ENCODE measurements at regions not wholly inside any gene's neighbourhood (a gene's known extent, or its start where the extent isn't known, plus 50 kb on each side); places are given as distances from the start of the nearest gene placed in this dataset.
"Not testable (repeated sequence)": the region's sequence is repeated elsewhere in the genome, so short reads cannot be mapped to it uniquely, and the experiment has no call there.

DNA sequence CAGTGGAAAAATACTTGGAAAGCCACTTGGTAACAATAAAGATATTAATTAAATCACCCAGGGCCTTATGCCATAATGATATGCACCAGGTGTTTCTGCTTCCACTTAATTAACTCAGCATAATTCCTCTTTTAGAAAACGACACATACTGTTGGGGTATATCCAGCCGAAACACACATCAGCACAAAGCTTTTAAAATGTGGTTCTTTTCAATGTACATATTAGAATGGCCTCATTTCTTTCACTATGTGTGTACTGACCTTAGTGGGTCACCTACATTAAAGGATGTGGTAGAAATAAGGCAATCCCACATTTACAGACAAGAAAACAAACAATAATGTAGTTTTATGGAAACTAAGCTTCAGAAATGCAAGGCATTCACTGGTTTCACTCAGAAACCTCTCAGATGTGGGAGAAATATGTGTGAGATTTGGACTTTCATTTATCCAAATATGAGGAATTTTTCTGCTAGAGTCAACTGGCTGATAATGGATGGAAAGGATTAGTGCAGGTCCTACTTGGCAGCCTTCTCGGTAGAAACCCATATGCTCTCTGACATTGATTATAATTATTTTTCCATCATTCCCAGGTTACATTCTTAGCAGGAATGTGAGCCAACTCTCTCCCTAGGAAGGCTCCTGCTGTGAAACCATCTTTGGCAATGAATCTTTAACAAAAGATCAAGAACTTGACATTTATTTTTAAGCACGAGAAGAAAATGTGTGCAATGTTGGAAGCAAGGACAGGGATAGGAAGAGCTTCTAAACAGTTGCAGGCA lies 66.7 kb upstream of the DHX40 start:
- Histone ChIP-seq H4K20me1 (ENCODE audit: insufficient read depth, poor library complexity, severe bottlenecking) (no peaks in the 10 kb centered on the region), H3K4me3 (no peak overlapping the region), H3K9me3 (ENCODE audit: low read depth) (no peaks in the 10 kb centered on the region), H3K27me3 (no peaks in the 10 kb centered on the region), H3K9me2 (replicated peaks; ENCODE audit: insufficient read depth) (no peaks in the 10 kb centered on the region), H3K4me1 (ENCODE audit: insufficient read depth) (peaks cover 3% of the 10 kb centered on the region), H3K27ac (peak overlapping the region; percentile 15), H3K4me2 (peak overlapping the region; percentile 19), H2AFZ (peak overlapping the region; percentile 29), H3K36me3 (replicated peaks; ENCODE audit: insufficient read depth, low read depth) (no peaks in the 10 kb centered on the region), H3K79me2 (no peaks in the 10 kb centered on the region)
- TF ChIP-seq EZH2phosphoT487 (IDR thresholded peaks at IDR 0.05; ENCODE audit: low read depth, severe bottlenecking, unreplicated experiment) (no peak), EZH2 (IDR thresholded peaks at IDR 0.05; ENCODE audit: borderline replicate concordance) (no peak)
- TF ChIP-seq, protein P1, sequence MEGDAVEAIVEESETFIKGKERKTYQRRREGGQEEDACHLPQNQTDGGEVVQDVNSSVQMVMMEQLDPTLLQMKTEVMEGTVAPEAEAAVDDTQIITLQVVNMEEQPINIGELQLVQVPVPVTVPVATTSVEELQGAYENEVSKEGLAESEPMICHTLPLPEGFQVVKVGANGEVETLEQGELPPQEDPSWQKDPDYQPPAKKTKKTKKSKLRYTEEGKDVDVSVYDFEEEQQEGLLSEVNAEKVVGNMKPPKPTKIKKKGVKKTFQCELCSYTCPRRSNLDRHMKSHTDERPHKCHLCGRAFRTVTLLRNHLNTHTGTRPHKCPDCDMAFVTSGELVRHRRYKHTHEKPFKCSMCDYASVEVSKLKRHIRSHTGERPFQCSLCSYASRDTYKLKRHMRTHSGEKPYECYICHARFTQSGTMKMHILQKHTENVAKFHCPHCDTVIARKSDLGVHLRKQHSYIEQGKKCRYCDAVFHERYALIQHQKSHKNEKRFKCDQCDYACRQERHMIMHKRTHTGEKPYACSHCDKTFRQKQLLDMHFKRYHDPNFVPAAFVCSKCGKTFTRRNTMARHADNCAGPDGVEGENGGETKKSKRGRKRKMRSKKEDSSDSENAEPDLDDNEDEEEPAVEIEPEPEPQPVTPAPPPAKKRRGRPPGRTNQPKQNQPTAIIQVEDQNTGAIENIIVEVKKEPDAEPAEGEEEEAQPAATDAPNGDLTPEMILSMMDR (IDR thresholded peaks at IDR 0.05; ENCODE audit: poor library complexity), result no peak
- 65% methylated on average over 4 of the region's 4 CpGs for WGBS (ENCODE audit: low lambda C conversion rate, missing lambda C conversion rate)
- DNase-seq (ENCODE audit: low spot score), result no peak

DNA sequence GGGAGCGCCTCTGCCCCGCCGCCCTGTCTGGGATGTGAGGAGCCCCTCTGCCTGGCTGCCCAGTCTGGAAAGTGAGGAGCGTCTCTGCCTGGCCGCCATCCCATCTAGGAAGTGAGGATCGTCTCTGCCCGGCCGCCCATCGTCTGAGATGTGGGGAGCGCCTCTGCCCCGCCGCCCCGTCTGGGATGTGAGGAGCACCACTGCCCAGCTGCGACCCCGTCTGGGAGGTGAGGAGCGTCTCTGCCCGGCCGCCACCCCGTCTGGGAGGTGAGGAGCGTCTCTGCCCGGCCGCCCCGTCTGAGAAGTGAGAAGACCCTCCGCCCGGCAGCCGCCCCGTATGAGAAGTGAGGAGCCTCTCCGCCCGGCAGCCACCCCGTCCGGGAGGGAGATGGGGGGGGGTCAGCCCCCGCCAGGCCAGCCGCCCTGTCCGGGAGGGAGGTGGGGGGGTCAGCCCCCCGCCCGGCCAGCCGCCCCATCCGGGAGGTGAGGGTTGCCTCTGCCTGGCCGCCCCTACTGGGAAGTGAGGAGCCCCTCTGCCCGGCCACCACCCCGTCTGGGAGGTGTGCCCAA lies 65.2 kb upstream of the DHX40 start:
- H3K4me1 ChIP-seq (ENCODE audit: insufficient read depth); H3K9me2 ChIP-seq (replicated peaks; ENCODE audit: insufficient read depth); H2AFZ ChIP-seq; H3K4me2 ChIP-seq; H3K27ac ChIP-seq; H3K27me3 ChIP-seq; H3K36me3 ChIP-seq (replicated peaks; ENCODE audit: insufficient read depth, low read depth); H4K20me1 ChIP-seq (ENCODE audit: insufficient read depth, poor library complexity, severe bottlenecking); DNase-seq (ENCODE audit: low spot score); H3K79me2 ChIP-seq; H3K9me3 ChIP-seq (ENCODE audit: low read depth); H3K4me3 ChIP-seq: not testable (repeated sequence)
- 87% methylated on average over 13 of the region's 41 CpGs for WGBS (ENCODE audit: low lambda C conversion rate, missing lambda C conversion rate)

DNA sequence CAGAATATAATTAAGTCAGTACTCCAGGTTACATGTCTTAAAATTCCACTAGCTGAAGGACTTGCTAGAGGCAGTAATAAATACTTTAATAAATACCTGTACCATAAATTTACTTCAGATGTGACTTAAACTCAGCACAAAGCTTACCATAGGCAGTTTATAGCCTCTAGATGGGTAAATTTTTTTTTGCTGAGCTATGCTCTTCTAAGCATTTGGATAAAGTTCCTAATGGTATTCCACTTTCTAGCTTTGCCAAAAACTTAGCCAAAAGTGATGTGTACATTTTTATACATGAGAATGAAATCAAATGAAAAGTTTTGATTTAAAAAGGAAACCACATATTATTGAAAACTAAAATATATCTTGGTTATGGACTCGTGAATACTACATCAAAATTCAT lies 63.7 kb upstream of the DHX40 start:
- no peaks in the 10 kb centered on the region for H3K27me3 ChIP-seq
- no peak overlapping the region for H3K27ac ChIP-seq
- no peak overlapping the region for H3K4me3 ChIP-seq
- no peaks in the 10 kb centered on the region for H3K36me3 ChIP-seq (replicated peaks; ENCODE audit: insufficient read depth, low read depth)
- H3K79me2 ChIP-seq, result no peaks in the 10 kb centered on the region
- TF ChIP-seq EZH2phosphoT487 (IDR thresholded peaks at IDR 0.05; ENCODE audit: low read depth, severe bottlenecking, unreplicated experiment) (no peak), EZH2 (IDR thresholded peaks at IDR 0.05; ENCODE audit: borderline replicate concordance) (no peak)
- TF ChIP-seq, protein P1 (IDR thresholded peaks at IDR 0.05; ENCODE audit: poor library complexity), result no peak
- WGBS (ENCODE audit: low lambda C conversion rate, missing lambda C conversion rate), result 79% methylated on average over 1 of the region's 1 CpG
- H3K9me3 ChIP-seq (ENCODE audit: low read depth), result no peaks in the 10 kb centered on the region
- no peaks in the 10 kb centered on the region for H4K20me1 ChIP-seq (ENCODE audit: insufficient read depth, poor library complexity, severe bottlenecking)
- H3K4me2 ChIP-seq, result no peak overlapping the region
- no peak for DNase-seq (ENCODE audit: low spot score)
- no peak overlapping the region for H2AFZ ChIP-seq
- peaks cover 7% of the 10 kb centered on the region for H3K4me1 ChIP-seq (ENCODE audit: insufficient read depth)
- H3K9me2 ChIP-seq (replicated peaks; ENCODE audit: insufficient read depth), result no peaks in the 10 kb centered on the region

DNA sequence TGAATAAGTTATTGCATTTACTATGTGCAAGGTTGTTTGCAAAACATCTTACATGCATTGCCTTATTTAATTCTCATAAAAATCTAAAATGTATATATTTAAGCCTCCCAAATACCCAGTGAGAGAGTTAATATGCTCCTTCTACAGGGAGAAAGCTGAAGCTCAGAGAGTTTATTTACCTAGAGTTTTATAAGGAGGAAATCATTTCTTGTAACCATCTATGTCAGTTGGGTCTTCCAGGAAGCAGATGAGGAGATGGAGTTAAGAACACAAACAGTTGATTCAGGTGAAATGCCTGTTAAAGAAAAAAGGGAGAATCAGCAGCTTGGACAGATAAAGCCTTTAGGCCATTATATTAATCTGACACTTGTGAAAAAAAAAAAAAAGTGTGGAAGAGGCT lies 62.6 kb upstream of the DHX40 start:
- no peaks in the 10 kb centered on the region for H3K9me2 ChIP-seq (replicated peaks; ENCODE audit: insufficient read depth)
- no peak overlapping the region for H2AFZ ChIP-seq
- TF ChIP-seq EZH2 (IDR thresholded peaks at IDR 0.05; ENCODE audit: borderline replicate concordance), result no peak
- H4K20me1 ChIP-seq (ENCODE audit: insufficient read depth, poor library complexity, severe bottlenecking), result no peaks in the 10 kb centered on the region
- H3K9me3 ChIP-seq (ENCODE audit: low read depth), result no peaks in the 10 kb centered on the region
- H3K4me1 ChIP-seq (ENCODE audit: insufficient read depth), result peaks cover 7% of the 10 kb centered on the region
- DNase-seq (ENCODE audit: low spot score), result no peak
- H3K79me2 ChIP-seq, result no peaks in the 10 kb centered on the region
- H3K27me3 ChIP-seq, result no peaks in the 10 kb centered on the region
- no peaks in the 10 kb centered on the region for H3K36me3 ChIP-seq (replicated peaks; ENCODE audit: insufficient read depth, low read depth)
- no peak overlapping the region for H3K4me2 ChIP-seq
- no peak overlapping the region for H3K27ac ChIP-seq
- no peak overlapping the region for H3K4me3 ChIP-seq

All from hepatocyte (in vitro differentiated cells).